Activated CD4-positive, alpha-beta memory T cell treated with anti-CD3 and anti-CD28 coated beads for 36 hours (primary cell): ENCODE measurements at regions not wholly inside any gene's neighbourhood (a gene's known extent, or its start where the extent isn't known, plus 50 kb on each side); places are given as distances from the start of the nearest gene placed in this dataset.
"Not testable (repeated sequence)": the region's sequence is repeated elsewhere in the genome, so short reads cannot be mapped to it uniquely, and the experiment has no call there.

ENCODE experiments used
- CTCF ChIA-PET: fragments of 350-600 bp; sonication (Branson Sonifier 250); formaldehyde crosslinking; loops from one replicate; lab custom pipeline; 2021; ENCODE audit warnings: antibody characterized with exemption, inconsistent platforms; lab: Charles Lee
- POLR2A ChIA-PET: fragments of 350-600 bp; sonication (Branson Sonifier 250); formaldehyde crosslinking; loops from one replicate; lab custom pipeline; 2021; ENCODE audit warnings: antibody characterized with exemption; lab: Charles Lee
- DNase-seq: peaks from one replicate; pipeline ENCODE4 v3.0.0-alpha.2; 2020
- H3K27ac Mint-ChIP-seq: one replicate; pipeline ENCODE4 v1.8.0; 2021; ENCODE audit warnings: mixed read lengths
- H3K27me3 Mint-ChIP-seq: one replicate; pipeline ENCODE4 v1.8.0; 2021; ENCODE audit warnings: mixed read lengths
- H3K36me3 Mint-ChIP-seq: one replicate; pipeline ENCODE4 v1.8.0; 2021; ENCODE audit warnings: mixed read lengths
- H3K4me1 Mint-ChIP-seq: one replicate; pipeline ENCODE4 v1.8.0; 2021; ENCODE audit warnings: low read depth, mixed read lengths
- H3K4me3 Mint-ChIP-seq: one replicate; pipeline ENCODE4 v1.8.0; 2021; ENCODE audit warnings: mild to moderate bottlenecking, mixed read lengths
- H3K9me3 Mint-ChIP-seq: one replicate; pipeline ENCODE4 v1.8.0; 2021; ENCODE audit warnings: mixed read lengths
- intact Hi-C: fragments of 100-400 bp; cut with micrococcal nuclease; formaldehyde crosslinking; loops from one replicate; pipeline ENCODE4 v1.15.1; 2023

GRCh38 chr10:32149252-32149955, 93.2 kb upstream of the KIF5B start:
- Mint-ChIP-seq H3K27me3 (peaks cover 4% of the 10 kb centered on the region), H3K4me1 (peaks cover 29% of the 10 kb centered on the region), H3K36me3 (peaks cover 4% of the 10 kb centered on the region), H3K4me3 (no peak overlapping the region), H3K27ac (peak overlapping the region; percentile 43), H3K9me3 (peaks cover 16% of the 10 kb centered on the region)
- ChIA-PET POLR2A (interaction anchor here (0.6 to 1.8 kb wide), 3 partner anchors 95 to 1317 kb away, joined by 4 to 6 read pairs (median 4); no protein-coding TSS in a partner anchor), CTCF (interaction anchor here (0.6 to 0.8 kb wide), 2 partner anchors 20 to 38 kb away, joined by 3 read pairs; no protein-coding TSS in a partner anchor)
- DNase-seq, result peak; percentile 58
- intact Hi-C loops, result loop anchor here (1.0 to 2.0 kb wide), 2 partner anchors 93 to 95 kb away; partner anchors contain the start of gene KIF5B

GRCh38 chr10:32148864-32149251, 92.6 kb upstream of the KIF5B start:
- Mint-ChIP-seq H3K27me3 (peaks cover 4% of the 10 kb centered on the region), H3K36me3 (peaks cover 4% of the 10 kb centered on the region), H3K9me3 (peaks cover 14% of the 10 kb centered on the region), H3K4me3 (no peak overlapping the region), H3K27ac (peak overlapping the region; percentile 43), H3K4me1 (peaks cover 29% of the 10 kb centered on the region)
- DNase-seq, result no peak
- intact Hi-C loops, result loop anchor here (1.0 to 2.0 kb wide), 2 partner anchors 92 to 95 kb away; partner anchors contain the start of gene KIF5B
- CTCF ChIA-PET, result interaction anchor here (0.6 to 0.8 kb wide), 2 partner anchors 21 to 39 kb away, joined by 3 read pairs; no protein-coding TSS in a partner anchor
- POLR2A ChIA-PET, result interaction anchor here (1.8 kb wide), 1 partner anchor 95 kb away, joined by 6 read pairs; no protein-coding TSS in a partner anchor

- intact Hi-C loops, result loop anchor here (2.0 kb wide), 1 partner anchor 91 kb away; the partner anchor contains the start of gene KIF5B
- peaks cover 4% of the 10 kb centered on the region for H3K27me3 Mint-ChIP-seq
- no peak overlapping the region for H3K27ac Mint-ChIP-seq
- peaks cover 3% of the 10 kb centered on the region for H3K9me3 Mint-ChIP-seq
- ChIA-PET POLR2A (no interaction called here), CTCF (no interaction called here)
- H3K4me1 Mint-ChIP-seq, result peaks cover 26% of the 10 kb centered on the region
- no peaks in the 10 kb centered on the region for H3K36me3 Mint-ChIP-seq
- H3K4me3 Mint-ChIP-seq, result no peak overlapping the region
- DNase-seq, result no peak
Observed at GRCh38 chr10:32147730-32148129, 91.5 kb upstream of the KIF5B start.

- H3K9me3 Mint-ChIP-seq, result no peaks in the 10 kb centered on the region
- ChIA-PET POLR2A (no interaction called here), CTCF (no interaction called here)
- peaks cover 4% of the 10 kb centered on the region for H3K27me3 Mint-ChIP-seq
- no peak overlapping the region for H3K27ac Mint-ChIP-seq
- peaks cover 22% of the 10 kb centered on the region for H3K4me1 Mint-ChIP-seq
- H3K4me3 Mint-ChIP-seq, result no peak overlapping the region
- intact Hi-C loops, result no loop called here
- H3K36me3 Mint-ChIP-seq, result no peaks in the 10 kb centered on the region
- no peak for DNase-seq
Observed at GRCh38 chr10:32146166-32146565, 89.9 kb upstream of the KIF5B start.

GRCh38 chr10:32144817-32145688, 88.8 kb upstream of the KIF5B start:
- no peaks in the 10 kb centered on the region for H3K9me3 Mint-ChIP-seq
- POLR2A ChIA-PET, result no interaction called here
- no peaks in the 10 kb centered on the region for H3K36me3 Mint-ChIP-seq
- H3K27ac Mint-ChIP-seq, result no peak overlapping the region
- intact Hi-C loops, result no loop called here
- DNase-seq, result no peak
- CTCF ChIA-PET, result no interaction called here
- no peak overlapping the region for H3K4me3 Mint-ChIP-seq
- H3K4me1 Mint-ChIP-seq, result peaks cover 11% of the 10 kb centered on the region
- peaks cover 4% of the 10 kb centered on the region for H3K27me3 Mint-ChIP-seq

- ChIA-PET CTCF (no interaction called here), POLR2A (no interaction called here)
- Mint-ChIP-seq H3K4me1 (peaks cover 5% of the 10 kb centered on the region), H3K27ac (no peak overlapping the region), H3K4me3 (no peak overlapping the region), H3K9me3 (no peaks in the 10 kb centered on the region), H3K36me3 (no peaks in the 10 kb centered on the region), H3K27me3 (peaks cover 2% of the 10 kb centered on the region)
- intact Hi-C loops, result no loop called here
- DNase-seq, result no peak
Observed at GRCh38 chr10:32143302-32143847, 87.2 kb upstream of the KIF5B start.

- no peaks in the 10 kb centered on the region for H3K36me3 Mint-ChIP-seq
- CTCF ChIA-PET, result no interaction called here
Observed at GRCh38 chr10:32142646-32143045, 86.4 kb upstream of the KIF5B start.

GRCh38 chr10:32141018-32141807, 85.0 kb upstream of the KIF5B start:
- no peaks in the 10 kb centered on the region for H3K9me3 Mint-ChIP-seq
- no peak overlapping the region for H3K27ac Mint-ChIP-seq
- H3K36me3 Mint-ChIP-seq, result no peaks in the 10 kb centered on the region
- CTCF ChIA-PET, result no interaction called here
- H3K27me3 Mint-ChIP-seq, result no peaks in the 10 kb centered on the region
- H3K4me3 Mint-ChIP-seq, result no peak overlapping the region
- no peak for DNase-seq
- POLR2A ChIA-PET, result no interaction called here
- peaks cover 5% of the 10 kb centered on the region for H3K4me1 Mint-ChIP-seq
- intact Hi-C loops, result no loop called here

More at GRCh38 chr10:32142646-32143045, 86.4 kb upstream of the KIF5B start:
- no peaks in the 10 kb centered on the region for H3K9me3 Mint-ChIP-seq
- H3K27me3 Mint-ChIP-seq, result no peaks in the 10 kb centered on the region
- no peak overlapping the region for H3K4me3 Mint-ChIP-seq
- intact Hi-C loops, result no loop called here
- POLR2A ChIA-PET, result no interaction called here
- peaks cover 5% of the 10 kb centered on the region for H3K4me1 Mint-ChIP-seq
- H3K27ac Mint-ChIP-seq, result no peak overlapping the region
- DNase-seq, result no peak

- Mint-ChIP-seq H3K27me3 (no peaks in the 10 kb centered on the region), H3K9me3 (no peaks in the 10 kb centered on the region), H3K4me1 (peaks cover 5% of the 10 kb centered on the region), H3K4me3 (no peak overlapping the region), H3K27ac (no peak overlapping the region), H3K36me3 (no peaks in the 10 kb centered on the region)
- intact Hi-C loops, result no loop called here
- DNase-seq, result no peak
- ChIA-PET CTCF (no interaction called here), POLR2A (no interaction called here)
Observed at GRCh38 chr10:32140403-32140802, 84.2 kb upstream of the KIF5B start.

GRCh38 chr10:32139223-32140073, 83.2 kb upstream of the KIF5B start:
- DNase-seq, result peak; percentile 42
- H3K36me3 Mint-ChIP-seq, result no peaks in the 10 kb centered on the region
- H3K4me3 Mint-ChIP-seq, result no peak overlapping the region
- ChIA-PET POLR2A (no interaction called here), CTCF (no interaction called here)
- H3K4me1 Mint-ChIP-seq, result peaks cover 5% of the 10 kb centered on the region
- H3K27ac Mint-ChIP-seq, result no peak overlapping the region
- H3K9me3 Mint-ChIP-seq, result no peaks in the 10 kb centered on the region
- intact Hi-C loops, result no loop called here
- no peaks in the 10 kb centered on the region for H3K27me3 Mint-ChIP-seq

GRCh38 chr10:32136927-32137326, 80.7 kb upstream of the KIF5B start:
- H3K4me3 Mint-ChIP-seq, CTCF ChIA-PET, H3K9me3 Mint-ChIP-seq, intact Hi-C loops, H3K4me1 Mint-ChIP-seq, DNase-seq, H3K27me3 Mint-ChIP-seq, H3K36me3 Mint-ChIP-seq, POLR2A ChIA-PET, H3K27ac Mint-ChIP-seq: not testable (repeated sequence)
